GM12878 (cell line): ENCODE measurements at regions not wholly inside any gene's neighbourhood (a gene's known extent, or its start where the extent isn't known, plus 50 kb on each side); places are given as distances from the start of the nearest gene placed in this dataset.
"Not testable (repeated sequence)": the region's sequence is repeated elsewhere in the genome, so short reads cannot be mapped to it uniquely, and the experiment has no call there.

Source experiments
- ATAC-seq: fragments of 200-7000 bp; cut with Tn5 transposase; 3 replicates; pipeline ENCODE4 v1.9.1; 2020; ENCODE audit warnings: mild to moderate bottlenecking, moderate library complexity
- BruUV-seq: library from RNA; stranded (reverse); fragments of 400-500 nt; replicated peaks from 2 replicates; lab custom pipeline; 2021; lab: Mats Ljungman, UMichigan
- CTCF ChIA-PET: fragments of 300-600 bp; sonication (Branson Sonifier 250); formaldehyde crosslinking; extraction: SDS; loops from one replicate; lab custom pipeline; 2021; ENCODE audit warnings: inconsistent platforms; lab: Yijun Ruan, JAX
- POLR2A ChIA-PET: fragments of 350-600 bp; formaldehyde crosslinking; extraction: SDS; loops from one replicate; lab custom pipeline; 2021; ENCODE audit warnings: inconsistent platforms; lab: Charles Lee
- RAD21 ChIA-PET: fragments of 300-600 bp; sonication (Branson Sonifier 250); formaldehyde crosslinking; loops from one replicate; lab custom pipeline; 2023; ENCODE audit warnings: antibody characterized with exemption; ENCODE audit not compliant: unreplicated experiment; lab: Charles Lee
- SMC1A ChIA-PET: fragments of 300-600 bp; sonication (Branson Sonifier 250); formaldehyde crosslinking; loops from one replicate; lab custom pipeline; 2023; ENCODE audit not compliant: unreplicated experiment, uncharacterized antibody; lab: Charles Lee
- DNase-seq: peaks from one replicate; pipeline ENCODE4 v3.0.0-alpha.2; 2011; ENCODE audit warnings: low read depth, low spot score
- FAIRE-seq: peaks from 3 replicates; lab custom pipeline; 2011; peaks lifted over from hg19 to GRCh38; lab: Jason Lieb, UNC
- H2AFZ ChIP-seq: 2 replicates; pipeline ENCODE4 v1.6.0; 2011; ENCODE audit warnings: low read depth, low read length, control low read depth; ENCODE audit not compliant: control insufficient read depth
- H3K27ac ChIP-seq: 2 replicates; pipeline ENCODE4 v1.5.1; 2011; ENCODE audit warnings: control low read depth; ENCODE audit not compliant: control insufficient read depth, insufficient read depth
- H3K27me3 ChIP-seq, 2 experiments: replicated peaks in 1 of 2; 2 replicates each; pipeline versions ENCODE4 v1.6.0 to v1.6.1; 2011; ENCODE audit warnings: low read length in 1 of 2; ENCODE audit not compliant: control insufficient read depth in 2 of 2, insufficient read depth in 2 of 2
- H3K36me3 ChIP-seq, 2 experiments: 2 replicates each; pipeline ENCODE4 v1.5.1; 2011; ENCODE audit warnings: low read length in 1 of 2; ENCODE audit not compliant: control insufficient read depth in 2 of 2, insufficient read depth in 2 of 2
- H3K4me1 ChIP-seq: 2 replicates; pipeline ENCODE4 v1.6.1; 2011; ENCODE audit warnings: mild to moderate bottlenecking, low read length, moderate library complexity, mixed read lengths; ENCODE audit not compliant: control insufficient read depth, insufficient read depth
- H3K4me2 ChIP-seq: 2 replicates; pipeline ENCODE4 v1.6.0; 2011; ENCODE audit warnings: control low read depth; ENCODE audit not compliant: control insufficient read depth, insufficient read depth
- H3K4me3 ChIP-seq: fragments of 200-600 bp; sonication (generic); 2 replicates; pipeline ENCODE4 v1.5.1; 2016
- H3K79me2 ChIP-seq: 2 replicates; pipeline ENCODE4 v1.6.0; 2011; ENCODE audit warnings: low read length; ENCODE audit not compliant: control insufficient read depth, insufficient read depth
- H3K9ac ChIP-seq: 2 replicates; pipeline ENCODE4 v1.8.0; 2011; ENCODE audit warnings: low read length, control low read depth, mixed read lengths; ENCODE audit not compliant: control insufficient read depth, insufficient read depth
- H3K9me3 ChIP-seq: replicated peaks from 3 replicates; pipeline ENCODE4 v1.5.1; 2011; ENCODE audit warnings: mild to moderate bottlenecking, low read length; ENCODE audit not compliant: control insufficient read depth, insufficient read depth
- H4K20me1 ChIP-seq: 2 replicates; pipeline ENCODE4 v1.6.0; 2011; ENCODE audit not compliant: control insufficient read depth, insufficient read depth
- CHD1 ChIP-seq: IDR thresholded peaks from 2 replicates; pipeline ENCODE4 v1.6.1; 2012; ENCODE audit warnings: low read depth, low read length, improper control_type of control experiment
- SIX5 ChIP-seq: IDR thresholded peaks from 2 replicates; pipeline ENCODE4 v1.6.1; 2011; ENCODE audit warnings: mild to moderate bottlenecking, low read depth, low read length, moderate library complexity; ENCODE audit not compliant: severe bottlenecking
- SMAD5 ChIP-seq: IDR thresholded peaks from 2 replicates; pipeline ENCODE4 v1.6.1; 2016; ENCODE audit warnings: antibody characterized with exemption, low read depth
- SPI1 ChIP-seq: IDR thresholded peaks from 2 replicates; pipeline ENCODE4 v1.6.1; 2011; ENCODE audit warnings: low read depth, mild to moderate bottlenecking, low read length, moderate library complexity, borderline replicate concordance; ENCODE audit not compliant: insufficient read depth
- WGBS: methylation state at CpG from one replicate; pipeline ENCODE4 v1.1.6; 2016; ENCODE audit warnings: low lambda C conversion rate; ENCODE audit not compliant: insufficient replicate concordance, insufficient coverage; ENCODE audit errors: missing lambda C conversion rate; 5-methylcytosine and 5-hydroxymethylcytosine counted together
- in situ Hi-C: fragments of 300-500 bp; cut with MboI; formaldehyde crosslinking; loops from 9 replicates; pipeline ENCODE4 v1.14.3; 2018; ENCODE audit warnings: mixed read lengths
- intact Hi-C: fragments of 100-400 bp; cut with micrococcal nuclease; formaldehyde crosslinking; loops from one replicate; pipeline ENCODE4 v1.14.2; 2022; ENCODE audit not compliant: unreplicated experiment
- TF ChIP-seq, protein P1 (sequence below): fragments of 450-650 bp; IDR thresholded peaks from 2 replicates; pipeline ENCODE4 v1.6.1; 2017; ENCODE audit warnings: antibody characterized with exemption, mild to moderate bottlenecking, moderate library complexity

DNA sequence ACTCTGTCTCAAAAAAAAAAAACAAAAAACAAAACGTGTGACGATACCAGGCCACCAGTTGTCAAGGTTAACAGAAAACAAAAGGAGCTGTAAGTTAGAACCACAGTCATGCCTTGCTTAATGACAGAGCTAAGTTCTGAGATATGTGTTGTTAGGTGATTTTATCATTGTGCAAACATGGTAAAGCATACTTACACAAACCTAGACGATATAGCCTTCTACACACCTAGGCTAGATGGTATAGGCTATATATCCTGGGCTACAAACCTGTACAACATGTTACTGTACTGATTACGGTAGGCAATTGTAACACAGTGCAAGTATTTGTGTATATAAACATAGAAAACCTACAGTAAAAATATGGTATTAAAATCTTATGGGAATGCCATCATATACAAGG, 564.2 kb downstream of the HTR7 start (continued):
- TF ChIP-seq, protein P1, sequence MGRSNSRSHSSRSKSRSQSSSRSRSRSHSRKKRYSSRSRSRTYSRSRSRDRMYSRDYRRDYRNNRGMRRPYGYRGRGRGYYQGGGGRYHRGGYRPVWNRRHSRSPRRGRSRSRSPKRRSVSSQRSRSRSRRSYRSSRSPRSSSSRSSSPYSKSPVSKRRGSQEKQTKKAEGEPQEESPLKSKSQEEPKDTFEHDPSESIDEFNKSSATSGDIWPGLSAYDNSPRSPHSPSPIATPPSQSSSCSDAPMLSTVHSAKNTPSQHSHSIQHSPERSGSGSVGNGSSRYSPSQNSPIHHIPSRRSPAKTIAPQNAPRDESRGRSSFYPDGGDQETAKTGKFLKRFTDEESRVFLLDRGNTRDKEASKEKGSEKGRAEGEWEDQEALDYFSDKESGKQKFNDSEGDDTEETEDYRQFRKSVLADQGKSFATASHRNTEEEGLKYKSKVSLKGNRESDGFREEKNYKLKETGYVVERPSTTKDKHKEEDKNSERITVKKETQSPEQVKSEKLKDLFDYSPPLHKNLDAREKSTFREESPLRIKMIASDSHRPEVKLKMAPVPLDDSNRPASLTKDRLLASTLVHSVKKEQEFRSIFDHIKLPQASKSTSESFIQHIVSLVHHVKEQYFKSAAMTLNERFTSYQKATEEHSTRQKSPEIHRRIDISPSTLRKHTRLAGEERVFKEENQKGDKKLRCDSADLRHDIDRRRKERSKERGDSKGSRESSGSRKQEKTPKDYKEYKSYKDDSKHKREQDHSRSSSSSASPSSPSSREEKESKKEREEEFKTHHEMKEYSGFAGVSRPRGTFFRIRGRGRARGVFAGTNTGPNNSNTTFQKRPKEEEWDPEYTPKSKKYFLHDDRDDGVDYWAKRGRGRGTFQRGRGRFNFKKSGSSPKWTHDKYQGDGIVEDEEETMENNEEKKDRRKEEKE: no peak
- TF ChIP-seq SIX5: no peak
- no peak for TF ChIP-seq SPI1
- no peak for TF ChIP-seq CHD1
- no peak for TF ChIP-seq SMAD5

DNA sequence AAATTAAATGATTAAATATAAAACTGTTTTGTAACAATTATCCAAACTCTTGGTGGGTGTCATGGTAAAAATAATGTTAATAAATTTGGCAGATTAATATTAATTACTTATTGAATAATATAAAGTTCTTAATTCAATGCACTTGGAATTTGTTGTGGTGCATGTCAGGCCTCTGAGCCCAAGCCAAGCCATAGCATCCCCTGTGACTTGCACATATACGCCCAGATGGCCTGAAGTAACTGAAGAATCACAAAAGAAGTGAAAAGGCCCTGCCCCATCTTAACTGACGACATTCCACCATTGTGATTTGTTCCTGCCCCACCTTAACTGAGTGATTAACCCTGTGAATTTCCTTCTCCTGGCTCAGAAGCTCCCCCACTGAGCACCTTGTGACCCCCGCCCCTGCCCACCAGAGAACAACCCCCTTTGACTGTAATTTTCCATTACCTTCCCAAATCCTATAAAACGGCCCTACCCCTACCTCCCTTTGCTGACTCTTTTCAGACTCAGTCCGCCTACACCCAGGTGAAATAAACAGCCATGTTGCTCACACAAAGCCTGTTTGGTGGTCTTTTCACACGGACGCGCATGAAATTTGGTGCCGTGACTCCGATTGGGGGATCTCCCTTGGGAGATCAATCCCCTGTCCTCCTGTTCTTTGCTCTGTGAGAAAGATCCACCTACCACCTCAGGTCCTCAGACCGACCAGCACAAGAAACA, 562.9 kb downstream of the HTR7 start:
- H3K9me3 ChIP-seq, intact Hi-C loops, ATAC-seq, POLR2A ChIA-PET, SMC1A ChIA-PET, H4K20me1 ChIP-seq, H3K27ac ChIP-seq, in situ Hi-C loops, RAD21 ChIA-PET, FAIRE-seq, CTCF ChIA-PET, H3K4me2 ChIP-seq, H3K9ac ChIP-seq, H3K36me3 ChIP-seq, BruUV-seq, H3K4me1 ChIP-seq, DNase-seq, H3K79me2 ChIP-seq, H3K4me3 ChIP-seq, H2AFZ ChIP-seq, H3K27me3 ChIP-seq: not testable (repeated sequence)
- WGBS: 27% methylated on average over 10 of the region's 11 CpGs

DNA sequence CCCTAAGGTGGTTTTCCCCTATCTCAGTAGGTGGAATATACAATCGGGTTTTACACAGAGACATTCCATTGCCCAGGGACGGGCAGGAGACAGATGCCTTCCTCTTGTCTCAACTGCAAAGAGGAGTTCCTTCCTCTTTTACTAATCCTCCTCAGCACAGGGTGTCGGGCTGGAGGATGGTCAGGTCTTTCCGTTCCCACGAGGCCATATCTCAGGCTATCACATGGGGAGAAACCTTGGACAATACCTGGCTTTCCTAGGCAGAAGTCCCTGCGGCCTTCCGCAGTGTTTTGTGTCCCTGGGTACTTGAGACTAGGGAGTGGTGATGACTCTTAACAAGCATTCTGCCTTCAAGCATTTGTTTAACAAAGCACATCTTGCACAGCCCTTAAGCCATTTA, 555.8 kb downstream of the HTR7 start:
- FAIRE-seq, RAD21 ChIA-PET, H3K4me1 ChIP-seq, BruUV-seq, H3K9me3 ChIP-seq, H3K4me3 ChIP-seq, ATAC-seq, H3K79me2 ChIP-seq, POLR2A ChIA-PET, H3K36me3 ChIP-seq, H3K9ac ChIP-seq, H2AFZ ChIP-seq, H3K4me2 ChIP-seq, in situ Hi-C loops, H4K20me1 ChIP-seq, CTCF ChIA-PET, H3K27ac ChIP-seq, DNase-seq, H3K27me3 ChIP-seq: not testable (repeated sequence)
- intact Hi-C loops: loop anchor here (10.0 kb wide), 1 partner anchor 487 kb away; no protein-coding TSS in a partner anchor
- SMC1A ChIA-PET: interaction anchor here (1.0 kb wide), 1 partner anchor 16 kb away, joined by 3 read pairs; no protein-coding TSS in a partner anchor
- WGBS: 17% methylated on average over 6 of the region's 7 CpGs
